ENCODE measurements at regions not wholly inside any gene's neighbourhood (a gene's known extent, or its start where the extent isn't known, plus 50 kb on each side); places are given as distances from the start of the nearest gene placed in this dataset.
"Not testable (repeated sequence)": the region's sequence is repeated elsewhere in the genome, so short reads cannot be mapped to it uniquely, and the experiment has no call there.

- Histone ChIP-seq H3K27ac (replicated peaks) (no peak overlapping the region), H3K4me3 (replicated peaks; ENCODE audit: insufficient read depth, low read length) (no peak overlapping the region), H3K27me3 (ENCODE audit: insufficient read depth, poor library complexity, severe bottlenecking) (no peaks in the 10 kb centered on the region)
- DNase-seq (ENCODE audit: low read depth in 1 of 2, low spot score in 1 of 2) = no peak
- TF ChIP-seq POLR2AphosphoS5 (IDR thresholded peaks at IDR 0.05; ENCODE audit: low read depth) (no peak), REST (IDR thresholded peaks at IDR 0.05; ENCODE audit: insufficient replicate concordance, low read depth) (no peak), CTCF (IDR thresholded peaks at IDR 0.05; ENCODE audit: insufficient read depth, low read length) (no peak), GABPA (IDR thresholded peaks at IDR 0.05; ENCODE audit: low read depth) (no peak), SPI1 (IDR thresholded peaks at IDR 0.05; ENCODE audit: borderline replicate concordance, low read depth) (no peak)
Measured at GRCh38 chr14:29403091-29403490, 524.6 kb downstream of the PRKD1 start.

GRCh38 chr14:29410581-29410980 is 517.1 kb downstream of the PRKD1 start:
- no peak for TF ChIP-seq CTCF (IDR thresholded peaks at IDR 0.05; ENCODE audit: insufficient read depth, low read length)
- Histone ChIP-seq H3K4me3 (replicated peaks; ENCODE audit: insufficient read depth, low read length) (no peak overlapping the region), H3K27me3 (ENCODE audit: insufficient read depth, poor library complexity, severe bottlenecking) (no peaks in the 10 kb centered on the region), H3K27ac (replicated peaks) (no peak overlapping the region)
- DNase-seq (ENCODE audit: low read depth in 1 of 2, low spot score in 1 of 2) = no peak

GRCh38 chr14:29414931-29415330 is 512.7 kb downstream of the PRKD1 start:
- not testable (repeated sequence) for H3K4me3 ChIP-seq (replicated peaks; ENCODE audit: insufficient read depth, low read length); H3K27ac ChIP-seq (replicated peaks); DNase-seq (ENCODE audit: low read depth in 1 of 2, low spot score in 1 of 2); H3K27me3 ChIP-seq (ENCODE audit: insufficient read depth, poor library complexity, severe bottlenecking)

GRCh38 chr14:29419736-29420135 is 507.9 kb downstream of the PRKD1 start:
- no peak for TF ChIP-seq GABPA (IDR thresholded peaks at IDR 0.05; ENCODE audit: low read depth)
- TF ChIP-seq SPI1 (IDR thresholded peaks at IDR 0.05; ENCODE audit: borderline replicate concordance, low read depth) = no peak
- TF ChIP-seq CTCF (IDR thresholded peaks at IDR 0.05; ENCODE audit: insufficient read depth, low read length) = no peak
- no peak for TF ChIP-seq REST (IDR thresholded peaks at IDR 0.05; ENCODE audit: insufficient replicate concordance, low read depth)
- no peak for TF ChIP-seq POLR2AphosphoS5 (IDR thresholded peaks at IDR 0.05; ENCODE audit: low read depth)
- DNase-seq (ENCODE audit: low read depth in 1 of 2, low spot score in 1 of 2) = no peak
- Histone ChIP-seq H3K4me3 (replicated peaks; ENCODE audit: insufficient read depth, low read length) (no peak overlapping the region), H3K27me3 (ENCODE audit: insufficient read depth, poor library complexity, severe bottlenecking) (no peaks in the 10 kb centered on the region), H3K27ac (replicated peaks) (no peak overlapping the region)
